Activated T-cell treated with anti-CD3 and anti-CD28 coated beads, Interleukin-2, amount 50 U/mL, for 24 hours (primary cell): ENCODE measurements at regions not wholly inside any gene's neighbourhood (a gene's known extent, or its start where the extent isn't known, plus 50 kb on each side); places are given as distances from the start of the nearest gene placed in this dataset.

Experiments
- DNase-seq: peaks from one replicate; pipeline ENCODE4 v3.0.0-alpha.2; 2020
- H3K27ac Mint-ChIP-seq: 2 replicates; pipeline ENCODE4 v1.8.0; 2020; ENCODE audit warnings: mild to moderate bottlenecking, mixed read lengths
- H3K27me3 Mint-ChIP-seq: 2 replicates; pipeline ENCODE4 v1.8.0; 2020; ENCODE audit warnings: mixed read lengths
- H3K36me3 Mint-ChIP-seq: 2 replicates; pipeline ENCODE4 v1.8.0; 2020; ENCODE audit warnings: low read depth, mixed read lengths
- H3K4me1 Mint-ChIP-seq: 2 replicates; pipeline ENCODE4 v1.8.0; 2020; ENCODE audit warnings: low read depth, mixed read lengths
- H3K4me3 Mint-ChIP-seq: 2 replicates; pipeline ENCODE4 v1.8.0; 2020; ENCODE audit warnings: mild to moderate bottlenecking, moderate library complexity, mixed read lengths
- H3K9me3 Mint-ChIP-seq: 2 replicates; pipeline ENCODE4 v1.8.0; 2020; ENCODE audit warnings: mixed read lengths

GRCh38 chr13:76722782-76723181 is 163.4 kb downstream of the KCTD12 start:
- Mint-ChIP-seq H3K4me1 (no peaks in the 10 kb centered on the region), H3K9me3 (peaks cover 2% of the 10 kb centered on the region), H3K27me3 (no peaks in the 10 kb centered on the region), H3K36me3 (no peaks in the 10 kb centered on the region), H3K4me3 (no peak overlapping the region), H3K27ac (no peak overlapping the region)
- no peak for DNase-seq

- no peaks in the 10 kb centered on the region for H3K9me3 Mint-ChIP-seq
- H3K27me3 Mint-ChIP-seq = no peaks in the 10 kb centered on the region
- H3K4me1 Mint-ChIP-seq = no peaks in the 10 kb centered on the region
- no peak overlapping the region for H3K4me3 Mint-ChIP-seq
- no peak overlapping the region for H3K27ac Mint-ChIP-seq
- no peaks in the 10 kb centered on the region for H3K36me3 Mint-ChIP-seq
- no peak for DNase-seq
These were observed 165.4 kb downstream of the KCTD12 start for GRCh38 chr13:76720821-76721220.

- no peak overlapping the region for H3K27ac Mint-ChIP-seq
- H3K36me3 Mint-ChIP-seq = no peaks in the 10 kb centered on the region
- H3K4me3 Mint-ChIP-seq = no peak overlapping the region
- no peaks in the 10 kb centered on the region for H3K27me3 Mint-ChIP-seq
- no peaks in the 10 kb centered on the region for H3K4me1 Mint-ChIP-seq
- DNase-seq = no peak
- H3K9me3 Mint-ChIP-seq = no peaks in the 10 kb centered on the region
These were observed 165.8 kb downstream of the KCTD12 start for GRCh38 chr13:76720416-76720815.

- no peaks in the 10 kb centered on the region for H3K36me3 Mint-ChIP-seq
- no peaks in the 10 kb centered on the region for H3K9me3 Mint-ChIP-seq
- no peak overlapping the region for H3K27ac Mint-ChIP-seq
- DNase-seq = no peak
- H3K4me3 Mint-ChIP-seq = no peak overlapping the region
- H3K4me1 Mint-ChIP-seq = no peaks in the 10 kb centered on the region
- no peaks in the 10 kb centered on the region for H3K27me3 Mint-ChIP-seq
These were observed 166.2 kb downstream of the KCTD12 start for GRCh38 chr13:76719955-76720354.

GRCh38 chr13:76717092-76717491 is 169.1 kb downstream of the KCTD12 start:
- H3K36me3 Mint-ChIP-seq = no peaks in the 10 kb centered on the region
- H3K4me1 Mint-ChIP-seq = no peaks in the 10 kb centered on the region

GRCh38 chr13:76715621-76716020 is 170.6 kb downstream of the KCTD12 start:
- Mint-ChIP-seq H3K4me1 (no peaks in the 10 kb centered on the region), H3K4me3 (no peak overlapping the region), H3K9me3 (no peaks in the 10 kb centered on the region), H3K36me3 (no peaks in the 10 kb centered on the region), H3K27me3 (no peaks in the 10 kb centered on the region), H3K27ac (no peak overlapping the region)
- no peak for DNase-seq

More at GRCh38 chr13:76717092-76717491, 169.1 kb downstream of the KCTD12 start:
- Mint-ChIP-seq H3K27ac (no peak overlapping the region), H3K4me3 (no peak overlapping the region), H3K9me3 (no peaks in the 10 kb centered on the region), H3K27me3 (no peaks in the 10 kb centered on the region)
- DNase-seq = no peak

- Mint-ChIP-seq H3K27ac (no peak overlapping the region), H3K4me3 (no peak overlapping the region), H3K36me3 (no peaks in the 10 kb centered on the region), H3K4me1 (no peaks in the 10 kb centered on the region), H3K9me3 (no peaks in the 10 kb centered on the region), H3K27me3 (no peaks in the 10 kb centered on the region)
- no peak for DNase-seq
These were observed 171.1 kb downstream of the KCTD12 start for GRCh38 chr13:76715075-76715474.

GRCh38 chr13:76713280-76713679 is 172.9 kb downstream of the KCTD12 start:
- Mint-ChIP-seq H3K4me3 (no peak overlapping the region), H3K9me3 (no peaks in the 10 kb centered on the region), H3K36me3 (no peaks in the 10 kb centered on the region), H3K27ac (no peak overlapping the region), H3K4me1 (no peaks in the 10 kb centered on the region), H3K27me3 (no peaks in the 10 kb centered on the region)
- no peak for DNase-seq

- H3K4me3 Mint-ChIP-seq = no peak overlapping the region
- H3K9me3 Mint-ChIP-seq = no peaks in the 10 kb centered on the region
- H3K27ac Mint-ChIP-seq = no peak overlapping the region
- no peaks in the 10 kb centered on the region for H3K27me3 Mint-ChIP-seq
- DNase-seq = no peak
- H3K4me1 Mint-ChIP-seq = no peaks in the 10 kb centered on the region
- no peaks in the 10 kb centered on the region for H3K36me3 Mint-ChIP-seq
These were observed 174.5 kb downstream of the KCTD12 start for GRCh38 chr13:76711550-76712182.

GRCh38 chr13:76709851-76710250 is 176.4 kb downstream of the KCTD12 start:
- no peaks in the 10 kb centered on the region for H3K36me3 Mint-ChIP-seq
- no peak overlapping the region for H3K4me3 Mint-ChIP-seq
- H3K9me3 Mint-ChIP-seq = no peaks in the 10 kb centered on the region
- H3K27ac Mint-ChIP-seq = no peak overlapping the region
- H3K27me3 Mint-ChIP-seq = no peaks in the 10 kb centered on the region
- no peaks in the 10 kb centered on the region for H3K4me1 Mint-ChIP-seq
- no peak for DNase-seq

- Mint-ChIP-seq H3K27ac (no peak overlapping the region), H3K4me1 (no peaks in the 10 kb centered on the region), H3K27me3 (no peaks in the 10 kb centered on the region), H3K9me3 (no peaks in the 10 kb centered on the region), H3K36me3 (no peaks in the 10 kb centered on the region), H3K4me3 (no peak overlapping the region)
- no peak for DNase-seq
These were observed 178.0 kb downstream of the KCTD12 start for GRCh38 chr13:76708138-76708688.

GRCh38 chr13:76707360-76707759 is 178.8 kb downstream of the KCTD12 start:
- no peak overlapping the region for H3K27ac Mint-ChIP-seq
- no peaks in the 10 kb centered on the region for H3K27me3 Mint-ChIP-seq
- H3K9me3 Mint-ChIP-seq = no peaks in the 10 kb centered on the region
- H3K36me3 Mint-ChIP-seq = no peaks in the 10 kb centered on the region
- no peaks in the 10 kb centered on the region for H3K4me1 Mint-ChIP-seq
- H3K4me3 Mint-ChIP-seq = no peak overlapping the region
- no peak for DNase-seq

GRCh38 chr13:76703621-76704288 is 182.4 kb downstream of the KCTD12 start:
- Mint-ChIP-seq H3K27me3 (peaks cover 15% of the 10 kb centered on the region), H3K4me3 (no peak overlapping the region), H3K4me1 (no peaks in the 10 kb centered on the region), H3K36me3 (no peaks in the 10 kb centered on the region), H3K9me3 (no peaks in the 10 kb centered on the region), H3K27ac (no peak overlapping the region)
- DNase-seq = no peak

GRCh38 chr13:76703216-76703615 is 183.0 kb downstream of the KCTD12 start:
- H3K4me3 Mint-ChIP-seq = no peak overlapping the region
- peaks cover 20% of the 10 kb centered on the region for H3K27me3 Mint-ChIP-seq
- H3K9me3 Mint-ChIP-seq = no peaks in the 10 kb centered on the region
- H3K36me3 Mint-ChIP-seq = no peaks in the 10 kb centered on the region
- no peak for DNase-seq
- H3K27ac Mint-ChIP-seq = no peak overlapping the region
- no peaks in the 10 kb centered on the region for H3K4me1 Mint-ChIP-seq

- H3K36me3 Mint-ChIP-seq = no peaks in the 10 kb centered on the region
These were observed 188.9 kb downstream of the KCTD12 start for GRCh38 chr13:76697288-76697687.

More at GRCh38 chr13:76697288-76697687, 188.9 kb downstream of the KCTD12 start:
- Mint-ChIP-seq H3K9me3 (no peaks in the 10 kb centered on the region), H3K4me3 (no peak overlapping the region), H3K4me1 (no peaks in the 10 kb centered on the region), H3K27ac (no peak overlapping the region), H3K27me3 (peaks cover 31% of the 10 kb centered on the region)
- DNase-seq = no peak
